ENCODE measurements at regions not wholly inside any gene's neighbourhood (a gene's known extent, or its start where the extent isn't known, plus 50 kb on each side); places are given as distances from the start of the nearest gene placed in this dataset.

GRCh38 chr11:127816962-127817361 lies 770.4 kb downstream of the ETS1 start:
- no peak for TF ChIP-seq POLR2A (IDR thresholded peaks at IDR 0.05)
- TF ChIP-seq CTCF (IDR thresholded peaks at IDR 0.05), result no peak

All from suprapubic skin (tissue), 3 donors.